ENCODE measurements at regions not wholly inside any gene's neighbourhood (a gene's known extent, or its start where the extent isn't known, plus 50 kb on each side); places are given as distances from the start of the nearest gene placed in this dataset.

DNA sequence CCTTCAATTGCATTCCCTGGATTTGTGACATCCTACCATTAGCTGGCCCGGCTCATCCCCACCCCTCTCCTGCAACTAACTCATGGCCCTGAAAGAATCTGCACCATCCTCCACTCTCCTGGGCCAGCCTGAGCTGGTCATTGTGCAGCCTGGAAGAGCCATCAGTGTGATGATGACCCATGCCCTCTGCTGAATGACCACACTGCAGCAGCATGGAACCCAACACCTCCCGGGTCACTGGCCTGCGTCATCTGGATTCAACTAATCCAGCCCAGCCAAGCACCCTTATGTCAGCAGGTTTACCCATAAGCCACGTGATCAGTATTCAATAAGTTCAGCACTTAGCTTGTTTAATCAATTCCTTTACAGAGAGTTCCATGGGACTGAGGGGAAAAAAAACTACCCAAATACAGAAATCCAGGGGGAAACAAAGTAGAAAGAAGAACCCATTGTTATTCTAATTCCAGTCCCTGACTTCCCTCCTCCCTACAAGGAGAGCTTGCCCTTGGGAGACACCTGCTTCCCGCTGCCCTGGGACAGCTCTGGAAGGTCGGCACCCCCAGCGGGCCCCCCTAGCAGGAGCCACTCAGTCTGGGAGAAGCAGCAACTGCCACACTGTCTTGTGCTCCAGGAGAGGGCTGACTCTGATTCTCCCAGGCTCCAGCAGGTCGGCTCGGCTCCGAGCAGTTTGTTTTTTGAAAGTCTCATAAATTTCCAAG lies 309.1 kb upstream of the TLE3 start:
- H3K4me3 ChIP-seq (replicated peaks in 1 of 2; ENCODE audit: low read depth in 1 of 2, low read length in 2 of 2), result no peak overlapping the region
- POLR2A ChIA-PET, result no interaction called here
- BruUV-seq (replicated peaks), result no TSS peak
- H3K27ac ChIP-seq (ENCODE audit: low read depth, low read length), result no peak overlapping the region
- H3K9me2 ChIP-seq (ENCODE audit: insufficient read depth), result no peaks in the 10 kb centered on the region
- no peak overlapping the region for H2AFZ ChIP-seq (ENCODE audit: low read depth, low read length, poor library complexity, severe bottlenecking)
- no peaks in the 10 kb centered on the region for H3K9me3 ChIP-seq (ENCODE audit: control insufficient read depth in 1 of 2, insufficient read depth in 1 of 2, low read depth in 1 of 2, low read length in 2 of 2)
- H3K36me3 ChIP-seq (ENCODE audit: control insufficient read depth in 1 of 2, insufficient read depth in 2 of 2, low read length in 2 of 2), result no peaks in the 10 kb centered on the region
- intact Hi-C loops (cut with micrococcal nuclease), result no loop called here
- TF ChIP-seq CTCF (IDR thresholded peaks at IDR 0.05 in 2 of 3, conservative IDR thresholded peaks at IDR 0.05 in 1 of 3; ENCODE audit: borderline replicate concordance in 1 of 3, insufficient read depth in 1 of 3, low read depth in 2 of 3, low read length in 2 of 3) (no peak), REST (IDR thresholded peaks at IDR 0.05; ENCODE audit: low read depth) (no peak), EZH2phosphoT487 (IDR thresholded peaks at IDR 0.05; ENCODE audit: borderline replicate concordance) (no peak), SRF (IDR thresholded peaks at IDR 0.05; ENCODE audit: low read depth) (no peak), SIN3A (IDR thresholded peaks at IDR 0.05; ENCODE audit: low read depth) (no peak), CBX3 (IDR thresholded peaks at IDR 0.05; ENCODE audit: low read depth) (no peak)
- H3K9ac ChIP-seq (ENCODE audit: low read length), result no peak overlapping the region
- H4K20me1 ChIP-seq (ENCODE audit: insufficient read depth), result no peaks in the 10 kb centered on the region
- CTCF ChIA-PET, result no interaction called here
- H3K4me2 ChIP-seq (ENCODE audit: low read length), result no peak overlapping the region
- no peaks in the 10 kb centered on the region for H3K4me1 ChIP-seq (ENCODE audit: control insufficient read depth in 1 of 2, insufficient read depth in 2 of 2, low read length in 2 of 2)
- ATAC-seq, result no peak
- H3K27me3 ChIP-seq (ENCODE audit: insufficient read depth, low read length), result peaks cover 25% of the 10 kb centered on the region; the same call in 1 of the 2 replicates
- RAD21 ChIA-PET (ENCODE audit: low non-redundant PET in 1 of 2, low total read pairs in 2 of 2, uncharacterized antibody in 2 of 2, unreplicated experiment in 2 of 2), result no interaction called here
- no peaks in the 10 kb centered on the region for H3K79me2 ChIP-seq (ENCODE audit: insufficient read depth, low read length)
- DNase-seq (ENCODE audit: low read depth, low spot score), result no peak
